A549 (cell line): ENCODE measurements at regions not wholly inside any gene's neighbourhood (a gene's known extent, or its start where the extent isn't known, plus 50 kb on each side); places are given as distances from the start of the nearest gene placed in this dataset.

Experiments used
- CTCF ChIP-seq: fragments of >200 bp; sonication (Bioruptor Twin); formaldehyde crosslinking; IDR thresholded peaks from 3 replicates; pipeline ENCODE4 v1.5.1; 2016
- JUN ChIP-seq, 2 experiments: fragments of >200 bp; sonication (Bioruptor Twin); formaldehyde crosslinking; IDR thresholded peaks; 2 replicates in 1 of 2; 3 replicates in 1 of 2; pipeline ENCODE4 v1.6.1; 2016 to 2017
- MAFK ChIP-seq: fragments of 450-650 bp; IDR thresholded peaks from 2 replicates; pipeline ENCODE4 v1.6.1; 2014; ENCODE audit not compliant: partially characterized antibody
- POLR2A ChIP-seq: IDR thresholded peaks from 2 replicates; pipeline ENCODE4 v1.6.1; 2012; ENCODE audit warnings: mild to moderate bottlenecking, low read length
- RFX5 ChIP-seq: fragments of 450-650 bp; IDR thresholded peaks from 2 replicates; pipeline ENCODE4 v1.7.1; 2014; ENCODE audit warnings: antibody characterized with exemption, mild to moderate bottlenecking, moderate library complexity

GRCh38 chr16:63703612-63704011, 1418.3 kb downstream of the CDH11 start:
- TF ChIP-seq JUN (IDR thresholded peaks at IDR 0.05): no peak
- no peak for TF ChIP-seq POLR2A
- TF ChIP-seq CTCF: no peak
- TF ChIP-seq RFX5: no peak
- no peak for TF ChIP-seq MAFK
